ENCODE measurements at regions not wholly inside any gene's neighbourhood (a gene's known extent, or its start where the extent isn't known, plus 50 kb on each side); places are given as distances from the start of the nearest gene placed in this dataset.

DNA sequence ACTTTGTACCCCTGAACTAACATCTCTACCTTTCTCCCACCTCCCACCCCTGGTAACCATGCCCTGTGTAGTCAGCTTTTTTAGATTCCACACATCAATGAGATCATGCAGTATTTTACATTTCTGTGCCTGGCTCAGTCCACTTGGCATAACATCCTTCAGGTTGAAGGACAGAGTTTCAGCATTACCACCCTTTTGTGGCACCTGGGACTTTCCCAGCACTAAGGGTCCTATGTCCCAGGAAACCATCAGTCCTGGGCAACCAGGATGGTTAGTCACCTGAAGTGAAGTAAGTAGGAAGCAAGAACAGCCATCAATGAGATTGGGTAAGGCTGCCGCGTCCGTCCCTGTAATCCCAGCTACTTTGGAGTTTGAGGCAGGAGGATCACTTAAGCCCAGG lies 370.6 kb downstream of the SIPA1L2 start:
- TF ChIP-seq HDGF (IDR thresholded peaks at IDR 0.05; ENCODE audit: borderline replicate concordance) (no peak), FOXM1 (IDR thresholded peaks at IDR 0.05; ENCODE audit: borderline replicate concordance) (no peak), ARNT (IDR thresholded peaks at IDR 0.05) (no peak)
